ENCODE measurements at regions not wholly inside any gene's neighbourhood (a gene's known extent, or its start where the extent isn't known, plus 50 kb on each side); places are given as distances from the start of the nearest gene placed in this dataset.
"Not testable (repeated sequence)": the region's sequence is repeated elsewhere in the genome, so short reads cannot be mapped to it uniquely, and the experiment has no call there.

GRCh38 chr6:9126878-9127560 lies 691.7 kb upstream of the SLC35B3 start:
- BruUV-seq (replicated peaks) = no TSS peak
- Histone ChIP-seq H3K27me3 (ENCODE audit: control insufficient read depth, insufficient read depth, low read length) (no peaks in the 10 kb centered on the region), H3K27ac (ENCODE audit: low read length) (no peak overlapping the region), H3K36me3 (ENCODE audit: control insufficient read depth, insufficient read depth, low read length) (no peaks in the 10 kb centered on the region), H3K9me3 (ENCODE audit: control insufficient read depth, insufficient read depth, low read depth, low read length) (no peaks in the 10 kb centered on the region), H3K4me3 (ENCODE audit: low read depth in 2 of 2, low read length in 2 of 2) (no peak overlapping the region), H3K4me1 (ENCODE audit: control insufficient read depth, insufficient read depth, low read length) (no peaks in the 10 kb centered on the region)
- no peak for TF ChIP-seq SIN3A (IDR thresholded peaks at IDR 0.05; ENCODE audit: borderline replicate concordance, insufficient read depth, low read depth, low read length)
- TF ChIP-seq POLR2AphosphoS5 (IDR thresholded peaks at IDR 0.05; ENCODE audit: low read depth, low read length) = no peak
- TF ChIP-seq REST (IDR thresholded peaks at IDR 0.05; ENCODE audit: insufficient read depth in 1 of 2, low read depth in 2 of 2, low read length in 1 of 2) = no peak
- TF ChIP-seq TCF7L2 (IDR thresholded peaks at IDR 0.05; ENCODE audit: low read depth, low read length) = no peak
- TF ChIP-seq CTCF (IDR thresholded peaks at IDR 0.05) = no peak
- intact Hi-C loops (cut with micrococcal nuclease; ENCODE audit: unreplicated experiment) (no loop called here), in situ Hi-C loops (cut with HindIII; ENCODE audit: low pct_unique_long_range_greater_than_20kb, low sequenced_read_pairs) (no loop called here)
- DNase-seq (ENCODE audit: low read depth, low spot score) (peak; percentile 59), ATAC-seq (peak; percentile 78; the same call in 1 of the 2 replicates)
- CTCF ChIA-PET = no interaction called here
- POLR2A ChIA-PET = no interaction called here

GRCh38 chr6:9126034-9126433 lies 690.7 kb upstream of the SLC35B3 start:
- H3K4me1 ChIP-seq (ENCODE audit: control insufficient read depth, insufficient read depth, low read length); ATAC-seq; BruUV-seq (replicated peaks); intact Hi-C loops (cut with micrococcal nuclease; ENCODE audit: unreplicated experiment); H3K4me3 ChIP-seq (ENCODE audit: low read depth in 2 of 2, low read length in 2 of 2); POLR2A ChIA-PET; H3K27ac ChIP-seq (ENCODE audit: low read length); H3K36me3 ChIP-seq (ENCODE audit: control insufficient read depth, insufficient read depth, low read length); H3K9me3 ChIP-seq (ENCODE audit: control insufficient read depth, insufficient read depth, low read depth, low read length); DNase-seq (ENCODE audit: low read depth, low spot score); CTCF ChIA-PET; H3K27me3 ChIP-seq (ENCODE audit: control insufficient read depth, insufficient read depth, low read length); in situ Hi-C loops (cut with HindIII; ENCODE audit: low pct_unique_long_range_greater_than_20kb, low sequenced_read_pairs): not testable (repeated sequence)

GRCh38 chr6:9121549-9121948 lies 686.2 kb upstream of the SLC35B3 start:
- Histone ChIP-seq H3K36me3 (ENCODE audit: control insufficient read depth, insufficient read depth, low read length) (no peaks in the 10 kb centered on the region), H3K9me3 (ENCODE audit: control insufficient read depth, insufficient read depth, low read depth, low read length) (no peaks in the 10 kb centered on the region), H3K27me3 (ENCODE audit: control insufficient read depth, insufficient read depth, low read length) (no peaks in the 10 kb centered on the region), H3K27ac (ENCODE audit: low read length) (no peak overlapping the region), H3K4me3 (ENCODE audit: low read depth in 2 of 2, low read length in 2 of 2) (no peak overlapping the region), H3K4me1 (ENCODE audit: control insufficient read depth, insufficient read depth, low read length) (no peaks in the 10 kb centered on the region)
- BruUV-seq (replicated peaks) = no TSS peak
- POLR2A ChIA-PET = interaction anchor here (0.6 kb wide), 1 partner anchor 1019 kb away, joined by 10 read pairs; the partner anchor contains the start of gene EEF1E1
- ATAC-seq (no peak), DNase-seq (ENCODE audit: low read depth, low spot score) (no peak)
- CTCF ChIA-PET = no interaction called here
- TF ChIP-seq POLR2AphosphoS5 (IDR thresholded peaks at IDR 0.05; ENCODE audit: low read depth, low read length) = no peak
- TF ChIP-seq REST (IDR thresholded peaks at IDR 0.05; ENCODE audit: insufficient read depth in 1 of 2, low read depth in 2 of 2, low read length in 1 of 2) = no peak
- TF ChIP-seq CTCF (IDR thresholded peaks at IDR 0.05) = no peak
- TF ChIP-seq SIN3A (IDR thresholded peaks at IDR 0.05; ENCODE audit: borderline replicate concordance, insufficient read depth, low read depth, low read length) = no peak
- TF ChIP-seq TCF7L2 (IDR thresholded peaks at IDR 0.05; ENCODE audit: low read depth, low read length) = no peak
- in situ Hi-C loops (cut with HindIII; ENCODE audit: low pct_unique_long_range_greater_than_20kb, low sequenced_read_pairs) (no loop called here), intact Hi-C loops (cut with micrococcal nuclease; ENCODE audit: unreplicated experiment) (no loop called here)

Data from Panc1 (cell line).